B cell (primary cell): ENCODE measurements at regions not wholly inside any gene's neighbourhood (a gene's known extent, or its start where the extent isn't known, plus 50 kb on each side); places are given as distances from the start of the nearest gene placed in this dataset.

Experiments
- ATAC-seq: fragments of 200-7000 bp; cut with Tn5 transposase; one replicate; pipeline ENCODE4 v1.10.0; 2021; ENCODE audit warnings: low read depth, mild to moderate bottlenecking, moderate number of reproducible peaks, moderate library complexity
- CTCF ChIA-PET: fragments of 350-600 bp; sonication (Branson Sonifier 250); formaldehyde crosslinking; loops from one replicate; lab custom pipeline; 2021; ENCODE audit warnings: antibody characterized with exemption, inconsistent platforms; lab: Charles Lee
- POLR2A ChIA-PET: fragments of 350-600 bp; sonication (Branson Sonifier 250); formaldehyde crosslinking; loops from one replicate; lab custom pipeline; 2021; ENCODE audit warnings: antibody characterized with exemption; lab: Charles Lee
- DNase-seq: peaks from one replicate; pipeline ENCODE4 v3.0.0; 2013
- H2AFZ ChIP-seq: 2 replicates; pipeline ENCODE4 v1.6.1; 2012; ENCODE audit warnings: mild to moderate bottlenecking, low read depth, low read length; ENCODE audit not compliant: insufficient read depth, poor library complexity, severe bottlenecking
- H3K27ac ChIP-seq, 2 donors: 1 replicate in 1 of 2; 2 replicates in 1 of 2; pipeline ENCODE4 v1.5.1; 2012 to 2013; ENCODE audit warnings: low read length in 2 of 2, mild to moderate bottlenecking in 2 of 2, moderate library complexity in 1 of 2
- H3K27me3 ChIP-seq, 4 experiments: fragments of 200-600 bp in 1 of 4; sonication (generic) in 1 of 4; replicated peaks in 1 of 4; 1 replicate in 2 of 4; 2 replicates in 2 of 4; pipeline versions ENCODE4 v1.6.1 to v1.7.0; 2013 to 2016; ENCODE audit warnings: low read length in 3 of 4, mild to moderate bottlenecking in 2 of 4, mixed read lengths in 1 of 4, moderate library complexity in 1 of 4; ENCODE audit not compliant: insufficient read depth in 4 of 4, control insufficient read depth in 3 of 4; ENCODE audit errors: control extremely low read depth in 1 of 4
- H3K36me3 ChIP-seq, 2 experiments: replicated peaks in 1 of 2; 1 replicate in 1 of 2; 2 replicates in 1 of 2; pipeline versions ENCODE4 v1.6.1 to v1.7.1; 2013; ENCODE audit warnings: low read length in 1 of 2; ENCODE audit not compliant: insufficient read depth in 2 of 2, control insufficient read depth in 1 of 2; ENCODE audit errors: control extremely low read depth in 1 of 2, extremely low read depth in 1 of 2
- H3K4me1 ChIP-seq, 2 donors: fragments of 200-600 bp in 1 of 2; sonication (generic) in 1 of 2; 1 replicate in 1 of 2; 2 replicates in 1 of 2; pipeline versions ENCODE4 v1.5.1 to v1.6.1; 2013 to 2017; ENCODE audit warnings: low read length in 2 of 2; ENCODE audit not compliant: control insufficient read depth in 2 of 2, insufficient read depth in 2 of 2
- H3K4me2 ChIP-seq: replicated peaks from 2 replicates; pipeline ENCODE3; 2012; ENCODE audit warnings: mild to moderate bottlenecking, low read depth, low read length; ENCODE audit not compliant: poor library complexity, severe bottlenecking
- H3K4me3 ChIP-seq, 5 experiments: fragments of 200-600 bp in 1 of 5; sonication (generic) in 1 of 5; 1 replicate in 3 of 5; 2 replicates in 2 of 5; pipeline versions ENCODE4 v1.5.1 to v1.7.0; 2011 to 2016; ENCODE audit warnings: low read length in 4 of 5, mild to moderate bottlenecking in 4 of 5, low read depth in 2 of 5, control low read depth in 1 of 5, moderate library complexity in 1 of 5; ENCODE audit not compliant: insufficient read depth in 1 of 5; ENCODE audit errors: control extremely low read depth in 1 of 5, extremely low read depth in 1 of 5
- H3K79me2 ChIP-seq: fragments of 200-600 bp; sonication (generic); one replicate; pipeline ENCODE4 v1.6.0; 2016; ENCODE audit warnings: low read length; ENCODE audit not compliant: control insufficient read depth, insufficient read depth
- H3K9ac ChIP-seq: fragments of 200-600 bp; sonication (generic); 2 replicates; pipeline ENCODE4 v1.6.1; 2017; ENCODE audit warnings: mild to moderate bottlenecking, low read length, moderate library complexity
- H3K9me3 ChIP-seq, 3 donors: one replicate each; pipeline versions ENCODE4 v1.6.1 to v1.7.1; 2013; ENCODE audit warnings: low read length in 2 of 3; ENCODE audit not compliant: control insufficient read depth in 2 of 3, insufficient read depth in 1 of 3; ENCODE audit errors: control extremely low read depth in 1 of 3
- H4K20me1 ChIP-seq: 2 replicates; pipeline ENCODE4 v1.6.0; 2012; ENCODE audit warnings: mild to moderate bottlenecking, low read length; ENCODE audit not compliant: insufficient read depth, control insufficient read depth, poor library complexity, severe bottlenecking
- H3K27ac Mint-ChIP-seq: one replicate; pipeline ENCODE4 v1.8.0; 2021; ENCODE audit warnings: mixed read lengths
- H3K27me3 Mint-ChIP-seq: one replicate; pipeline ENCODE4 v1.8.0; 2021; ENCODE audit warnings: mixed read lengths
- H3K4me1 Mint-ChIP-seq: one replicate; pipeline ENCODE4 v1.8.0; 2021; ENCODE audit warnings: mixed read lengths
- H3K4me3 Mint-ChIP-seq: one replicate; pipeline ENCODE4 v1.8.0; 2021; ENCODE audit warnings: mixed read lengths
- H3K9me3 Mint-ChIP-seq: one replicate; pipeline ENCODE4 v1.8.0; 2022; ENCODE audit warnings: mixed read lengths; ENCODE audit not compliant: insufficient read depth
- EZH2 ChIP-seq: IDR thresholded peaks from 2 replicates; pipeline ENCODE4 v1.6.1; 2012; ENCODE audit warnings: borderline replicate concordance, low read depth, mild to moderate bottlenecking, moderate library complexity, low read length; ENCODE audit not compliant: insufficient read depth, poor library complexity, severe bottlenecking
- WGBS: methylation state at CpG from one replicate; pipeline ENCODE4 v1.1.5; 2013; ENCODE audit warnings: missing lambda C conversion rate; ENCODE audit not compliant: insufficient coverage; 5-methylcytosine and 5-hydroxymethylcytosine counted together
- intact Hi-C: fragments of 100-400 bp; cut with micrococcal nuclease; formaldehyde crosslinking; loops from one replicate; pipeline ENCODE4 v1.10.0; 2022
- TF ChIP-seq, protein P1 (sequence below): fragments of 200-600 bp; IDR thresholded peaks from one replicate; pipeline ENCODE4 v1.8.0; 2022; ENCODE audit warnings: antibody characterized with exemption, mild to moderate bottlenecking

DNA sequence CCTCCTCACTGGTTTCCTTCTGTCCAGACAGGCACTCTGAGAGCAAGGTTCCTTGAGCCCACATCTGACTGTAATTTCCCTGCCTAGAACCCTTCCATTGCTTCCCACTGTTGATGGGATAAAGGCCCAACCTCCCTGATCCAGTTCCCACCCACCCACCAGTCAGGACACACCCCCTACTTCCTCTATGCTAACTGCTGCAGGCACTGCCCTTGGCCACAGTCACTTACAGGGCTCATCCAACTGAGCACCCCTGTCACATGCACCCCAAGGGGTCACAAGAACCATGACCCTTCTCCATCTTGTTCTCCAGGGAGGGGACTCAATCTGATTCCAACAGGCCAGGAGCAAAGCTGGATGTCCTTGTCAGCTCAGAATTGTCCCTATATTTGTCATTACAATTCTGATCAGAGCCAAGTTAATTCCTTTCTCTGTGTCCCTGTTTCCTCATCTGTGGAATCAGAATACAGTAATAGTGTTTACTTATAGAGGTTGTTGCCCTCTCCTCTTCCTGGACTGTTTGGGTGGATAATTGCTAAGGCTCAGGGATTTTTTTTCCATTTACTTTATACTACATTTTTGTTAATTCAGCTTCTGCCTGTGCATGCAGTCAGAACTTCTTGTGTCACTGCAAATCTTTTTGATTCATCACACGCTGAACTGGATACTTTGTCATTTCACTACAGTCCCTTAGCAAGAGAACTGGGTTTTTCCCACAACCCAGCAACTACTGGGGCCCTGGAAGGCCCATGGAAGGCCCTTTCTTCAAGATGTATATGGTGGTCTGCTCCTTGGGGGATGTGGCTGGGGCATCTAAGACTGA, 105.6 kb upstream of the MAMLD1 start:
- Mint-ChIP-seq H3K27ac (no peak overlapping the region), H3K4me3 (no peak overlapping the region), H3K4me1 (no peaks in the 10 kb centered on the region), H3K27me3 (no peaks in the 10 kb centered on the region), H3K9me3 (no peaks in the 10 kb centered on the region)
- TF ChIP-seq EZH2, result no peak
- TF ChIP-seq, protein P1, sequence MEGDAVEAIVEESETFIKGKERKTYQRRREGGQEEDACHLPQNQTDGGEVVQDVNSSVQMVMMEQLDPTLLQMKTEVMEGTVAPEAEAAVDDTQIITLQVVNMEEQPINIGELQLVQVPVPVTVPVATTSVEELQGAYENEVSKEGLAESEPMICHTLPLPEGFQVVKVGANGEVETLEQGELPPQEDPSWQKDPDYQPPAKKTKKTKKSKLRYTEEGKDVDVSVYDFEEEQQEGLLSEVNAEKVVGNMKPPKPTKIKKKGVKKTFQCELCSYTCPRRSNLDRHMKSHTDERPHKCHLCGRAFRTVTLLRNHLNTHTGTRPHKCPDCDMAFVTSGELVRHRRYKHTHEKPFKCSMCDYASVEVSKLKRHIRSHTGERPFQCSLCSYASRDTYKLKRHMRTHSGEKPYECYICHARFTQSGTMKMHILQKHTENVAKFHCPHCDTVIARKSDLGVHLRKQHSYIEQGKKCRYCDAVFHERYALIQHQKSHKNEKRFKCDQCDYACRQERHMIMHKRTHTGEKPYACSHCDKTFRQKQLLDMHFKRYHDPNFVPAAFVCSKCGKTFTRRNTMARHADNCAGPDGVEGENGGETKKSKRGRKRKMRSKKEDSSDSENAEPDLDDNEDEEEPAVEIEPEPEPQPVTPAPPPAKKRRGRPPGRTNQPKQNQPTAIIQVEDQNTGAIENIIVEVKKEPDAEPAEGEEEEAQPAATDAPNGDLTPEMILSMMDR, result no peak
- intact Hi-C loops, result no loop called here
- H2AFZ ChIP-seq, result no peak overlapping the region
- no peaks in the 10 kb centered on the region for H3K9me3 ChIP-seq
- ChIA-PET POLR2A (no interaction called here), CTCF (no interaction called here)
- no peaks in the 10 kb centered on the region for H3K4me1 ChIP-seq
- no peak overlapping the region for H3K27ac ChIP-seq
- ATAC-seq (no peak), DNase-seq (no peak)
- no peaks in the 10 kb centered on the region for H3K36me3 ChIP-seq
- H3K27me3 ChIP-seq, result no peaks in the 10 kb centered on the region
- WGBS, result no CpG with 5 or more reads among the region's 1 CpG
- H3K4me3 ChIP-seq, result no peak overlapping the region
- no peak overlapping the region for H3K9ac ChIP-seq
- H3K79me2 ChIP-seq, result no peaks in the 10 kb centered on the region
- no peaks in the 10 kb centered on the region for H4K20me1 ChIP-seq
- no peak overlapping the region for H3K4me2 ChIP-seq

DNA sequence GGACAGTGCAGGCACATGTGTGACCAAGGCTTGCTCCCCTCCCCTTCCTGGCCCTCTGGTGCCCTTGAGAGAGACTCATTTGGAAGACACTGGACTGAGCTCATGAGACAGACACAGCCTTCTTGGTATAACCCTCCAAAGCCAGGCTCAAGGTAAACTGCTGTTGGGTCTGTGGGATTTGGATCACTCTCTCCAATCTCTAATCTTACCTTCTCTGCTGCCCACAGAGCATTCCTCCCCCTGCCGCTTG, 105.0 kb upstream of the MAMLD1 start:
- H3K4me3 Mint-ChIP-seq, result no peak overlapping the region
- no peak overlapping the region for H3K9ac ChIP-seq
- no peak overlapping the region for H2AFZ ChIP-seq
- no peak for DNase-seq
- no peak overlapping the region for H3K27ac ChIP-seq
- H3K27me3 Mint-ChIP-seq, result no peaks in the 10 kb centered on the region
- no peak overlapping the region for H3K4me2 ChIP-seq
- no peaks in the 10 kb centered on the region for H3K79me2 ChIP-seq
- ATAC-seq, result no peak
- no peaks in the 10 kb centered on the region for H3K9me3 ChIP-seq
- no peak overlapping the region for H3K4me3 ChIP-seq
- intact Hi-C loops, result no loop called here
- no peaks in the 10 kb centered on the region for H3K27me3 ChIP-seq
- no peaks in the 10 kb centered on the region for H4K20me1 ChIP-seq
- TF ChIP-seq, protein P1, result no peak
- TF ChIP-seq EZH2, result no peak
- no peaks in the 10 kb centered on the region for H3K36me3 ChIP-seq
- H3K9me3 Mint-ChIP-seq, result no peaks in the 10 kb centered on the region
- POLR2A ChIA-PET, result no interaction called here
- no peak overlapping the region for H3K27ac Mint-ChIP-seq
- H3K4me1 ChIP-seq, result no peaks in the 10 kb centered on the region
- no peaks in the 10 kb centered on the region for H3K4me1 Mint-ChIP-seq
- CTCF ChIA-PET, result no interaction called here
- no CpG with 5 or more reads among the region's 1 CpG for WGBS
